Activated CD4-positive, alpha-beta T cell treated with anti-CD3 and anti-CD28 coated beads for 36 hours (primary cell): ENCODE measurements at regions not wholly inside any gene's neighbourhood (a gene's known extent, or its start where the extent isn't known, plus 50 kb on each side); places are given as distances from the start of the nearest gene placed in this dataset.

Experiments used
- ATAC-seq: fragments of 200-7000 bp; cut with Tn5 transposase; one replicate; pipeline ENCODE4 v1.10.0; 2021; ENCODE audit warnings: mild to moderate bottlenecking, moderate library complexity
- CTCF ChIA-PET: fragments of 350-600 bp; sonication (Branson Sonifier 250); formaldehyde crosslinking; loops from one replicate; lab custom pipeline; 2021; ENCODE audit warnings: antibody characterized with exemption; lab: Charles Lee
- POLR2A ChIA-PET: fragments of 350-600 bp; sonication (Branson Sonifier 250); formaldehyde crosslinking; loops from one replicate; lab custom pipeline; 2021; ENCODE audit warnings: antibody characterized with exemption, inconsistent platforms; lab: Charles Lee
- DNase-seq: peaks from one replicate; pipeline ENCODE4 v3.0.0-alpha.2; 2020
- H3K27ac Mint-ChIP-seq: one replicate; pipeline ENCODE4 v1.8.0; 2021; ENCODE audit warnings: mixed read lengths
- H3K27me3 Mint-ChIP-seq: one replicate; pipeline ENCODE4 v1.8.0; 2021; ENCODE audit warnings: mixed read lengths
- H3K36me3 Mint-ChIP-seq: one replicate; pipeline ENCODE4 v1.8.0; 2021; ENCODE audit warnings: low read depth, mixed read lengths
- H3K4me1 Mint-ChIP-seq: one replicate; pipeline ENCODE4 v1.8.0; 2021; ENCODE audit warnings: mixed read lengths
- H3K4me3 Mint-ChIP-seq: one replicate; pipeline ENCODE4 v1.8.0; 2021; ENCODE audit warnings: mild to moderate bottlenecking, moderate library complexity, mixed read lengths
- H3K9me3 Mint-ChIP-seq: one replicate; pipeline ENCODE4 v1.8.0; 2021; ENCODE audit warnings: low read depth, mixed read lengths
- intact Hi-C, 2 experiments: fragments of 100-400 bp; cut with DNase I in 1 of 2; cut with micrococcal nuclease in 1 of 2; formaldehyde crosslinking; loops; one replicate each; pipeline versions ENCODE4 v1.14.2 to v1.15.1; 2022 to 2024; cut with DNase I, micrococcal nuclease

DNA sequence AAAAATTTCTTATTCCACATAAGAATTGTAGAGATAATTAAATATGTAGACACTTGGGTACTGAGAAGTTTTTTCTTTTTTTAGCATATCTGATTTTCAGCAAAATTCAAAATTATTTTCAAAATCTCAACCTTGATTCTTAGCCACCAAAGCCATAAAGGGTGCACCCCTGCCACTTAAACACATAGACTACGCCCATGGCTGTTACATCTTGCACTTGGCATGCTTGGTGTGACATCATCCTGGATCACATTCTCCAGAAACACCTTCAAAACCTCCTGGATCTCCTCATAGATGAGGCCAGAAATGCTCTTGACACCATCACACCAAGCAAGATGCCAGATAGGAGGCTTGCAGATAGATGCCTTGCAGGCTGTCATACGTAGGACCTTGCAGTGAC is 89.1 kb upstream of the KLF14 start:
- Mint-ChIP-seq H3K4me3 (no peak overlapping the region), H3K9me3 (peaks cover 10% of the 10 kb centered on the region), H3K4me1 (peaks cover 9% of the 10 kb centered on the region), H3K36me3 (peaks cover 2% of the 10 kb centered on the region), H3K27me3 (peaks cover 1% of the 10 kb centered on the region), H3K27ac (no peak overlapping the region)
- ChIA-PET POLR2A (no interaction called here), CTCF (interaction anchor here (0.6 to 1.4 kb wide), 3 partner anchors 9 to 65 kb away, joined by 3 to 6 read pairs (median 3); no protein-coding TSS in a partner anchor)
- intact Hi-C loops = no loop called here
- no peak for ATAC-seq
- DNase-seq = no peak

- no peak for DNase-seq
- Mint-ChIP-seq H3K9me3 (peaks cover 13% of the 10 kb centered on the region), H3K36me3 (peaks cover 4% of the 10 kb centered on the region), H3K27ac (no peak overlapping the region), H3K27me3 (peaks cover 6% of the 10 kb centered on the region), H3K4me1 (peaks cover 9% of the 10 kb centered on the region), H3K4me3 (no peak overlapping the region)
- ChIA-PET CTCF (no interaction called here), POLR2A (no interaction called here)
- intact Hi-C loops = no loop called here
- no peak for ATAC-seq
Measured at GRCh38 chr7:130825819-130826218, 91.8 kb upstream of the KLF14 start.

DNA sequence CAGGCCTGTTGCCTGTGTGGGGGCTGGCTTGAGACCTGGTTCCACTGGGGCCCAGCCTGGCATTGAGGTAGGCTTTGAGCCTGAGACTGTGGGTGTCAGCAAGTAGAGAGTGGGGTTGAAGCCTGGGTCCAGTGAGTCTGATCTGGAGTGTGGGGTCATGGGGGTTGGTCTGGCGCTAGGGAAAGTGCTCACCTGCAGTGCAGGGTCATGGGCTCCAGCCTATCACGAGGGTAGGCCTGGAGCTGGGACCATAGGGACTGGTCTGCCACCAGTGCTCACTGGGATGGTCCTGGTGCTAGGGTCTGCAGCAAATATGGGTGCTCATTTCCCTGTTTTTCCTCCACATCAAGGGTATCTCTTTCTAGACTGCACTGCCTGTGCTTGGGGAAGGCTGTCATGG is 95.4 kb upstream of the KLF14 start:
- DNase-seq (no peak), ATAC-seq (no peak)
- Mint-ChIP-seq H3K4me1 (no peaks in the 10 kb centered on the region), H3K9me3 (peaks cover 13% of the 10 kb centered on the region), H3K4me3 (no peak overlapping the region), H3K27ac (no peak overlapping the region), H3K27me3 (peaks cover 8% of the 10 kb centered on the region), H3K36me3 (peaks cover 4% of the 10 kb centered on the region)
- ChIA-PET POLR2A (no interaction called here), CTCF (interaction anchor here (1.6 kb wide), 1 partner anchor 18 kb away, joined by 5 read pairs; no protein-coding TSS in a partner anchor)
- intact Hi-C loops = no loop called here

DNA sequence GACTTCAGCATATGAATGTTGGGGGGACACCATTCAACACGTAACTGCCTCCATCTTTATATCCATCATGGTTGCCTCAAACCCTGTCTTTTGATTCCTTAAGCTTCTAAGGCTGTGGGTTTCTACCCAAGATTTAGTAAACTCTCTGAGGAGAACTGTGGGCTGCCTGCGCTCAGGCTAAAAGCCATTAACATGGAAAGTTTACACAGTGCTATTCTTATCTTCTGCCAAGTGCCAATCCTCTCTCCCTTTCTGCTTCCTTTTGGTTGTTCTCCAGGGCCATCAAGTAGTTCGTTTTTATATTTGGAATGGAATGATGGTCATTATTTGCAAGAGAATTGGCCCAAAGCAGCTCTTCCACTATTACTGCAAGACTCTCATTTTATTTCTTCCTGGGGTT is 97.3 kb upstream of the KLF14 start:
- peaks cover 4% of the 10 kb centered on the region for H3K36me3 Mint-ChIP-seq
- ChIA-PET CTCF (interaction anchor here (0.6 to 4.5 kb wide), 10 partner anchors 15 to 786 kb away, joined by 3 to 25 read pairs (median 4); partner anchors contain the start of gene KLHDC10), POLR2A (no interaction called here)
- ATAC-seq (no peak), DNase-seq (no peak)
- intact Hi-C loops = loop anchor here (2.0 to 10.0 kb wide), 4 partner anchors 74 to 673 kb away; no protein-coding TSS in a partner anchor
- H3K27me3 Mint-ChIP-seq = peaks cover 17% of the 10 kb centered on the region
- H3K4me1 Mint-ChIP-seq = no peaks in the 10 kb centered on the region
- no peak overlapping the region for H3K27ac Mint-ChIP-seq
- peaks cover 7% of the 10 kb centered on the region for H3K9me3 Mint-ChIP-seq
- H3K4me3 Mint-ChIP-seq = no peak overlapping the region

DNA sequence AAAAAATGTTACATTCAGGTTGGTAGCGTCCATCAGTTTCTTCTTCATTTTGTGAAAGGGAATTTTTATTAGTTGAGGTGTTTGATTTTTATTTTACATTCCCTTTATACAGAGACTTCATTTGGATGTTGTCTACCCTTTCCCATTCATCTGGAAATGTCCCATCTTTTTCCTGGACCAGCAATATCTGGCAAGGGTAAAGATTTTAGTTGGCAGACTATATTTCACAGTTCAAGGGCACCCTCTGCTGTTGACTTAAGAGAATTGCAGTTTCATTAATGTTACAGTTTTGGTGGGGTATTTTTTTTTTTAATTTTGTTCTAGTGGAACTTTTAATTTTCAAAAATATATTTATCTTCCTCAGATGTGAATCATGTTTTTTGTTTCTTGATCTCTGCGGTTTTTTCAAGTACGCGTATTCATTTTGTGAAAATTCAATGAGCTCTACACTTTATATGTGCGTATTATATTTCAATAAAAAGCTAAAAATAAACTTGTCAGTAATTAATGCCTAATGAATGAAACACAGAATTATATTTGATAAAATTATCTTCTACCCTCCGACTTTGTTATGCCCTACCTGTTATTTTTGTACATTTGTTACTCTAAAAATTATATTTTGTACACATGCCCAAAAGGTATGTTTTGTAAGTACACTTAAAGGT is 97.9 kb upstream of the KLF14 start:
- ATAC-seq = no peak
- no peak overlapping the region for H3K27ac Mint-ChIP-seq

DNA sequence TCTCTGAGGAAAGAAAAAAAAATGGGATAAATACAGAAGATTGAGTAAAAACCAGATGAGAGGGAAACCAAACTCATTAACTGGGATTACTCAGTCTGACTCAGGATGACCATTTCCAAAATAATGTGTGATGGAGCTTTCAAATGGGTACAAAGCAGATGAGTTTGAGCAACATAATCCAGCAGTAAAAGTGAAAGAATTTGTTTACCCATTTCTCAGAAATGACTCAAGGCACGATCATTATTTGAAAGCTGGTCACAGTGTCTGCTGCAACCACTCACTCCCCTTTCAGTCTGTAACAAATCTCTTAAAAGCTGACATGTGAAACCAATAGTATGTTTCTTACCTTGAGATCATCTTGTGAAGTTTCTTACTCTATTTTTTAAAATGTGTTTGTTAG is 104.7 kb upstream of the KLF14 start:
- H3K4me1 Mint-ChIP-seq = peaks cover 17% of the 10 kb centered on the region

More for the DNA sequence above, 97.9 kb upstream of the KLF14 start:
- Mint-ChIP-seq H3K4me3 (no peak overlapping the region), H3K4me1 (no peaks in the 10 kb centered on the region), H3K9me3 (peaks cover 3% of the 10 kb centered on the region), H3K36me3 (peaks cover 2% of the 10 kb centered on the region), H3K27me3 (peaks cover 16% of the 10 kb centered on the region)
- ChIA-PET CTCF (interaction anchor here (0.7 to 4.5 kb wide), 15 partner anchors 8 to 795 kb away, joined by 3 to 25 read pairs (median 4); partner anchors contain the start of gene KLHDC10), POLR2A (no interaction called here)
- DNase-seq = no peak
- intact Hi-C loops = loop anchor here (1.0 to 10.0 kb wide), 7 partner anchors 75 to 769 kb away; no protein-coding TSS in a partner anchor

GRCh38 chr7:130840599-130840998 is 106.6 kb upstream of the KLF14 start:
- ChIA-PET CTCF (interaction anchor here (0.9 to 1.1 kb wide), 3 partner anchors 9 to 54 kb away, joined by 3 to 5 read pairs (median 3); no protein-coding TSS in a partner anchor), POLR2A (interaction anchor here (0.6 kb wide), 1 partner anchor 541 kb away, joined by 4 read pairs; no protein-coding TSS in a partner anchor)
- no peak overlapping the region for H3K27ac Mint-ChIP-seq
- ATAC-seq = no peak
- H3K36me3 Mint-ChIP-seq = no peaks in the 10 kb centered on the region
- no peaks in the 10 kb centered on the region for H3K9me3 Mint-ChIP-seq
- intact Hi-C loops = no loop called here
- H3K4me3 Mint-ChIP-seq = no peak overlapping the region
- H3K27me3 Mint-ChIP-seq = peaks cover 31% of the 10 kb centered on the region
- H3K4me1 Mint-ChIP-seq = peaks cover 17% of the 10 kb centered on the region
- DNase-seq = no peak

More for the DNA sequence above, 104.7 kb upstream of the KLF14 start:
- Mint-ChIP-seq H3K9me3 (no peaks in the 10 kb centered on the region), H3K4me3 (no peak overlapping the region), H3K36me3 (no peaks in the 10 kb centered on the region), H3K27me3 (peaks cover 30% of the 10 kb centered on the region), H3K27ac (peak overlapping the region; percentile 10)
- POLR2A ChIA-PET = interaction anchor here (1.1 to 1.2 kb wide), 2 partner anchors 55 to 74 kb away, joined by 4 to 5 read pairs; no protein-coding TSS in a partner anchor
- peak; percentile 91 for ATAC-seq
- intact Hi-C loops = loop anchor here in 1 of 2 experiments (1.0 to 10.0 kb wide), 4 partner anchors 72 to 666 kb away; no protein-coding TSS in a partner anchor
- peak; percentile 37 for DNase-seq
- CTCF ChIA-PET = interaction anchor here (0.6 to 1.2 kb wide), 4 partner anchors 79 to 122 kb away, joined by 3 to 4 read pairs (median 3); no protein-coding TSS in a partner anchor

GRCh38 chr7:130841416-130841815 is 107.4 kb upstream of the KLF14 start:
- no peaks in the 10 kb centered on the region for H3K36me3 Mint-ChIP-seq
- no peak overlapping the region for H3K27ac Mint-ChIP-seq
- no peaks in the 10 kb centered on the region for H3K9me3 Mint-ChIP-seq
- ATAC-seq (no peak), DNase-seq (no peak)
- POLR2A ChIA-PET = interaction anchor here (0.7 kb wide), 1 partner anchor 18 kb away, joined by 4 read pairs; no protein-coding TSS in a partner anchor
- CTCF ChIA-PET = interaction anchor here (0.6 to 1.1 kb wide), 3 partner anchors 53 to 588 kb away, joined by 3 to 4 read pairs (median 3); no protein-coding TSS in a partner anchor
- intact Hi-C loops = no loop called here
- H3K4me3 Mint-ChIP-seq = no peak overlapping the region
- H3K4me1 Mint-ChIP-seq = peaks cover 17% of the 10 kb centered on the region
- H3K27me3 Mint-ChIP-seq = peaks cover 23% of the 10 kb centered on the region

DNA sequence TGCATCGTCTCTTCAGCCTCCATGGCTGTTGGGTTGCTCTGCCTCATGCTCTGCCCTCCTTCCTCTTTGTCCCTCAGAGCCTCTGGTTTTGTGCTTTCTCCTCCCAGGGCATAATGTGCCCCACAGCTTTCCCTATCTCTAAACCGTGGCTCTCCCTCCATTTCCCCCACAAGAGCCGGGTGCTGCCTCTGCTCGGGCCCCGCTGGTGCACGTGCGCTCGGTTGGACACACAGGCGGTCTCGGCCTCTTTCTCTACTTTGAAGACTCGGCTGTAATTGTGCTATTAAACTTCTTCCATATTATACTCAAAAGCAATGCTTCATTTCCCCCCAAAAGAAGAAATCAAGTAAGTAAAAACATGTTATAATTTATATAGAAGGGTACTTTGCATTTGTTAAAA is 109.7 kb upstream of the KLF14 start:
- ChIA-PET CTCF (no interaction called here), POLR2A (no interaction called here)
- Mint-ChIP-seq H3K4me3 (no peak overlapping the region), H3K9me3 (no peaks in the 10 kb centered on the region), H3K36me3 (no peaks in the 10 kb centered on the region), H3K27ac (no peak overlapping the region), H3K27me3 (peaks cover 23% of the 10 kb centered on the region), H3K4me1 (peaks cover 12% of the 10 kb centered on the region)
- ATAC-seq = no peak
- no peak for DNase-seq
- intact Hi-C loops = no loop called here

GRCh38 chr7:130844811-130845580 is 111.0 kb upstream of the KLF14 start:
- Mint-ChIP-seq H3K27me3 (peaks cover 23% of the 10 kb centered on the region), H3K4me3 (no peak overlapping the region), H3K9me3 (no peaks in the 10 kb centered on the region), H3K27ac (no peak overlapping the region), H3K36me3 (no peaks in the 10 kb centered on the region), H3K4me1 (peaks cover 11% of the 10 kb centered on the region)
- ChIA-PET POLR2A (no interaction called here), CTCF (no interaction called here)
- intact Hi-C loops = no loop called here
- ATAC-seq = no peak
- no peak for DNase-seq

DNA sequence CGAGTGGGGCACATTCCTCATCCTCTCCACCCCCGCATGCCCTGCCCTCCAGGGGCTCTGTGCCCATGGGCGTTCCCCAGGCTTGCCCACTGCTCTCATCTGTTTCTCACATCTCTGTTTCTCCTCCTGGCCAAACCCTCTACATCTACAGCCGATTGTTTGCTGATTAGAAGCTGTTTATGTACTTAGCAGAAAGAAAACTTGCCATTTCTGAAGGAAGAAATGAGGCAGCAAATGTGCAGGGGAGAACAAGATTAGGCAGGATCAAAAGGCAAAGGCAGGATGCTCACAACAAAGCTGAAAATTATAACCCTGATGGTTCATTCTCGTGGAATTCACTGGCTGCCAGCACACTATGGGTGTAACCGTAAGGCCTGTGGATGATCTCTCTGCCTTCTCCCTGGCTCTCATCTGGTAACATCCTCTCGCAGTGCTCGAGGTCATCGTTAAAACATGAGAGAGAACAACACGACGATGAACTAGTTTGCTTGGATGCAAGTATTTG is 111.6 kb upstream of the KLF14 start:
- peaks cover 18% of the 10 kb centered on the region for H3K27me3 Mint-ChIP-seq
- no peak for DNase-seq
- H3K9me3 Mint-ChIP-seq = no peaks in the 10 kb centered on the region
- H3K36me3 Mint-ChIP-seq = no peaks in the 10 kb centered on the region
- H3K4me1 Mint-ChIP-seq = peaks cover 11% of the 10 kb centered on the region
- ChIA-PET CTCF (no interaction called here), POLR2A (no interaction called here)
- intact Hi-C loops = no loop called here
- no peak for ATAC-seq
- no peak overlapping the region for H3K27ac Mint-ChIP-seq
- no peak overlapping the region for H3K4me3 Mint-ChIP-seq
